Osteocyte (in vitro differentiated cells): ENCODE measurements at regions not wholly inside any gene's neighbourhood (a gene's known extent, or its start where the extent isn't known, plus 50 kb on each side); places are given as distances from the start of the nearest gene placed in this dataset.

ENCODE experiments used
- DNase-seq: peaks from one replicate; pipeline ENCODE4 v3.0.0; 2021; ENCODE audit warnings: mixed read lengths; ENCODE audit not compliant: unreplicated experiment; ENCODE audit errors: extremely low spot score
- H3K27ac Mint-ChIP-seq: one replicate; pipeline ENCODE4 v1.8.0; 2021; ENCODE audit warnings: mild to moderate bottlenecking, mixed read lengths; ENCODE audit not compliant: unreplicated experiment
- H3K27me3 Mint-ChIP-seq: one replicate; pipeline ENCODE4 v1.8.0; 2021; ENCODE audit warnings: mixed read lengths; ENCODE audit not compliant: unreplicated experiment
- H3K36me3 Mint-ChIP-seq: one replicate; pipeline ENCODE4 v1.8.0; 2021; ENCODE audit warnings: mixed read lengths; ENCODE audit not compliant: unreplicated experiment
- H3K4me1 Mint-ChIP-seq: one replicate; pipeline ENCODE4 v1.8.0; 2021; ENCODE audit warnings: mixed read lengths; ENCODE audit not compliant: unreplicated experiment
- H3K4me3 Mint-ChIP-seq: one replicate; pipeline ENCODE4 v1.8.0; 2021; ENCODE audit warnings: mild to moderate bottlenecking, moderate library complexity, mixed read lengths; ENCODE audit not compliant: unreplicated experiment
- H3K9me3 Mint-ChIP-seq: one replicate; pipeline ENCODE4 v1.8.0; 2021; ENCODE audit warnings: mixed read lengths; ENCODE audit not compliant: unreplicated experiment
- TF ChIP-seq, protein P1 (sequence below): fragments of 200-600 bp; sonication (generic); IDR thresholded peaks from 2 replicates; pipeline ENCODE4 v1.5.0; 2021; ENCODE audit warnings: antibody characterized with exemption, mild to moderate bottlenecking, moderate library complexity

GRCh38 chr6:105872249-105872648 is 213.9 kb upstream of the PRDM1 start:
- TF ChIP-seq, protein P1, sequence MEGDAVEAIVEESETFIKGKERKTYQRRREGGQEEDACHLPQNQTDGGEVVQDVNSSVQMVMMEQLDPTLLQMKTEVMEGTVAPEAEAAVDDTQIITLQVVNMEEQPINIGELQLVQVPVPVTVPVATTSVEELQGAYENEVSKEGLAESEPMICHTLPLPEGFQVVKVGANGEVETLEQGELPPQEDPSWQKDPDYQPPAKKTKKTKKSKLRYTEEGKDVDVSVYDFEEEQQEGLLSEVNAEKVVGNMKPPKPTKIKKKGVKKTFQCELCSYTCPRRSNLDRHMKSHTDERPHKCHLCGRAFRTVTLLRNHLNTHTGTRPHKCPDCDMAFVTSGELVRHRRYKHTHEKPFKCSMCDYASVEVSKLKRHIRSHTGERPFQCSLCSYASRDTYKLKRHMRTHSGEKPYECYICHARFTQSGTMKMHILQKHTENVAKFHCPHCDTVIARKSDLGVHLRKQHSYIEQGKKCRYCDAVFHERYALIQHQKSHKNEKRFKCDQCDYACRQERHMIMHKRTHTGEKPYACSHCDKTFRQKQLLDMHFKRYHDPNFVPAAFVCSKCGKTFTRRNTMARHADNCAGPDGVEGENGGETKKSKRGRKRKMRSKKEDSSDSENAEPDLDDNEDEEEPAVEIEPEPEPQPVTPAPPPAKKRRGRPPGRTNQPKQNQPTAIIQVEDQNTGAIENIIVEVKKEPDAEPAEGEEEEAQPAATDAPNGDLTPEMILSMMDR = no peak
- Mint-ChIP-seq H3K27me3 (peaks cover 36% of the 10 kb centered on the region), H3K4me1 (no peaks in the 10 kb centered on the region), H3K27ac (no peak overlapping the region), H3K9me3 (no peaks in the 10 kb centered on the region), H3K4me3 (no peak overlapping the region), H3K36me3 (no peaks in the 10 kb centered on the region)
- DNase-seq = no peak

GRCh38 chr6:105871542-105871941 is 214.6 kb upstream of the PRDM1 start:
- DNase-seq = no peak
- no peaks in the 10 kb centered on the region for H3K4me1 Mint-ChIP-seq
- no peaks in the 10 kb centered on the region for H3K36me3 Mint-ChIP-seq
- H3K4me3 Mint-ChIP-seq = no peak overlapping the region
- H3K27me3 Mint-ChIP-seq = peaks cover 37% of the 10 kb centered on the region
- no peak overlapping the region for H3K27ac Mint-ChIP-seq
- H3K9me3 Mint-ChIP-seq = no peaks in the 10 kb centered on the region
- TF ChIP-seq, protein P1 = no peak

DNA sequence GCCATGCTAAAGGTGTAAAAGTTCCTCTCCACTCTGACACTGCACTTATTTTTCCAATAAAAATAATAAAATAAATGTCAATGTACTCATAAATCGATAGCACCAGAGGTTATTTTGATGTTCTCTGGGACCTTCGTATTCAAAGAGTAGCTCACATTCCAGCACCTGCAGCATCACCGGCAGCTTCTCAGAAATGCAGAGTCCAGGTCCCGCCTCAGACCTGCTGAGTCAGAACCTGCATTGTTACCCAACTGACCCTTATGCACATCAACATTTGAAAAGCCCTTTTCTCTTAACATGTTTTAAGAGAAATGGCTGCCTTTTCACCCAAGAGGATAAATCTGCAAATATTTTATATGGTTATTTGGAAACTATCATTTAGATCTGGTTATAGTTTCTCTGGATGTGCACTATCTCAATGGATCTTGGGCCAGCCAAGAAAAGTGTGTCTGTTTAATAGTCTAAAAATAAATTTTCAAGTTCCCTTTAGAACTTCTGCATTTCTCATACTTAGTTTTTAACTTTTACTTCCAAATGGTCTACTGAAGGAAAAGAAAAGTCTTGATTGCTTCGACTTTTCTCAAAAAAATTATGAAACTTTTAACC is 216.2 kb upstream of the PRDM1 start:
- TF ChIP-seq, protein P1 = no peak
- Mint-ChIP-seq H3K4me3 (no peak overlapping the region), H3K27me3 (peaks cover 46% of the 10 kb centered on the region), H3K36me3 (no peaks in the 10 kb centered on the region), H3K9me3 (no peaks in the 10 kb centered on the region), H3K27ac (no peak overlapping the region), H3K4me1 (no peaks in the 10 kb centered on the region)
- no peak for DNase-seq

DNA sequence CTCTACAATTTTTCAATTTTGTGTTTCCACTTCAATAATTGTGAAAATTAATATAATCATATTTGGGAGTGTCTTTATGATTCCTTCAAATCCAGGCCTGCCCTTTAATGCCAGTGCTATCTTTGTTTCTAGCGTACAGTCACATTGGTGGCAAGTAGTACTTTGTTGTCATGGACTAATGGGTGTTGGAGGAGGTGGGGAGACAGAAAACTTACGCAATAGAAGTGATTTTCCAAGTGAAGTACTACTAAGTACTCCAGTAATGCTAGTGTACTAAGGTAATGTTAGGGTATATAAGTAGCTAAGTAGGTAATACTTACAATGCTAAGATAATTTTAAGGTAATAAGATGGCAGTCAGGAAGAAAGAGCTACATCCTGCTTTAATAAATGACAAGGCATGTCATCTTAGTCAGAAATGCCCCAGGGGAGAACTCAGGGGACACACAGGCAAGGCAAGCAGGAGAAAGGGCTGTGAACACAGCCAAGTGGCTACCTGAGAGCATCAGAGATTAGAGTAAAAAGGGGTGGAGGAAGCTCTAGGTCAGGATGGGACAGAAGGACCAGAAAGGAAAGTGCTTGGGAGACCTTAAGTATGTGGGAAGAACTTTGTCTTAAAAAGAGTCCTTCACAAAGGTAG is 217.2 kb upstream of the PRDM1 start:
- Mint-ChIP-seq H3K4me1 (no peaks in the 10 kb centered on the region), H3K4me3 (no peak overlapping the region), H3K36me3 (no peaks in the 10 kb centered on the region)

GRCh38 chr6:105867821-105868220 is 218.3 kb upstream of the PRDM1 start:
- Mint-ChIP-seq H3K36me3 (no peaks in the 10 kb centered on the region), H3K27me3 (peaks cover 65% of the 10 kb centered on the region), H3K4me1 (no peaks in the 10 kb centered on the region), H3K4me3 (no peak overlapping the region), H3K27ac (no peak overlapping the region), H3K9me3 (no peaks in the 10 kb centered on the region)
- no peak for DNase-seq
- TF ChIP-seq, protein P1 = no peak

More for the DNA sequence above, 217.2 kb upstream of the PRDM1 start:
- H3K9me3 Mint-ChIP-seq = no peaks in the 10 kb centered on the region
- DNase-seq = no peak
- peaks cover 56% of the 10 kb centered on the region for H3K27me3 Mint-ChIP-seq
- H3K27ac Mint-ChIP-seq = no peak overlapping the region
- TF ChIP-seq, protein P1 = no peak
